Fibroblast of lung (primary cell): ENCODE measurements at regions not wholly inside any gene's neighbourhood (a gene's known extent, or its start where the extent isn't known, plus 50 kb on each side); places are given as distances from the start of the nearest gene placed in this dataset.

Experiments used
- CTCF ChIP-seq, 2 donors: IDR thresholded peaks in 1 of 2; conservative IDR thresholded peaks in 1 of 2; 1 replicate in 1 of 2; 2 replicates in 1 of 2; pipeline ENCODE4 v1.5.1; 2011 to 2012; ENCODE audit warnings: low read length in 2 of 2, control low read depth in 1 of 2, inconsistent platforms in 1 of 2, low read depth in 1 of 2, mild to moderate bottlenecking in 1 of 2
- EZH2 ChIP-seq: IDR thresholded peaks from 2 replicates; pipeline ENCODE4 v1.5.1; 2012; ENCODE audit warnings: low read length, control low read depth, mild to moderate bottlenecking; ENCODE audit errors: missing control alignments

GRCh38 chr10:130843051-130843653, 468.4 kb downstream of the TCERG1L start:
- TF ChIP-seq EZH2 (no peak), CTCF (conservative IDR thresholded peaks at IDR 0.05 in 1 of 2, IDR thresholded peaks at IDR 0.05 in 1 of 2; ENCODE audit: low read depth in 1 of 2, low read length in 2 of 2) (no peak)
